Globus pallidus (tissue), 1 donor: ENCODE measurements at regions not wholly inside any gene's neighbourhood (a gene's known extent, or its start where the extent isn't known, plus 50 kb on each side); places are given as distances from the start of the nearest gene placed in this dataset.

Experiments
- DNase-seq: peaks from one replicate; pipeline ENCODE4 v3.0.0-alpha.2; 2015; ENCODE audit warnings: low spot score

GRCh38 chr2:225948903-225949302, 549.4 kb downstream of the NYAP2 start:
- no peak for DNase-seq

GRCh38 chr2:225938991-225939390, 539.5 kb downstream of the NYAP2 start:
- no peak for DNase-seq

- no peak for DNase-seq
These were observed 538.2 kb downstream of the NYAP2 start for GRCh38 chr2:225937625-225938187.

GRCh38 chr2:225932811-225933413, 533.4 kb downstream of the NYAP2 start:
- DNase-seq = no peak

GRCh38 chr2:225930687-225931086, 531.2 kb downstream of the NYAP2 start:
- no peak for DNase-seq

GRCh38 chr2:225920621-225921220, 521.2 kb downstream of the NYAP2 start:
- DNase-seq = no peak

GRCh38 chr2:225916692-225917091, 517.2 kb downstream of the NYAP2 start:
- no peak for DNase-seq

GRCh38 chr2:225911019-225911418, 511.5 kb downstream of the NYAP2 start:
- no peak for DNase-seq

- DNase-seq = no peak
These were observed 495.6 kb downstream of the NYAP2 start for GRCh38 chr2:225895126-225895525.

- no peak for DNase-seq
These were observed 494.9 kb downstream of the NYAP2 start for GRCh38 chr2:225894236-225894980.

- no peak for DNase-seq
These were observed 493.6 kb downstream of the NYAP2 start for GRCh38 chr2:225893151-225893550.

GRCh38 chr2:225891771-225892170, 492.3 kb downstream of the NYAP2 start:
- no peak for DNase-seq

- no peak for DNase-seq
These were observed 491.5 kb downstream of the NYAP2 start for GRCh38 chr2:225891013-225891412.

GRCh38 chr2:225889452-225889851, 489.9 kb downstream of the NYAP2 start:
- DNase-seq = peak; percentile 24

GRCh38 chr2:225867071-225867470, 467.6 kb downstream of the NYAP2 start:
- DNase-seq = no peak

- no peak for DNase-seq
These were observed 466.0 kb downstream of the NYAP2 start for GRCh38 chr2:225865468-225865867.

GRCh38 chr2:225864394-225864793, 464.9 kb downstream of the NYAP2 start:
- no peak for DNase-seq

GRCh38 chr2:225842939-225843338, 443.4 kb downstream of the NYAP2 start:
- DNase-seq = no peak

GRCh38 chr2:225841314-225841713, 441.8 kb downstream of the NYAP2 start:
- DNase-seq = no peak

GRCh38 chr2:225837328-225837727, 437.8 kb downstream of the NYAP2 start:
- DNase-seq = no peak

GRCh38 chr2:225824748-225825449, 425.4 kb downstream of the NYAP2 start:
- no peak for DNase-seq

GRCh38 chr2:225821351-225821750, 421.8 kb downstream of the NYAP2 start:
- DNase-seq = no peak
